Activated naive CD4-positive, alpha-beta T cell treated with anti-CD3 and anti-CD28 coated beads for 36 hours (primary cell): ENCODE measurements at regions not wholly inside any gene's neighbourhood (a gene's known extent, or its start where the extent isn't known, plus 50 kb on each side); places are given as distances from the start of the nearest gene placed in this dataset.

Experiments
- CTCF ChIA-PET: fragments of 350-600 bp; sonication (Branson Sonifier 250); formaldehyde crosslinking; loops from one replicate; lab custom pipeline; 2021; ENCODE audit warnings: antibody characterized with exemption; lab: Charles Lee
- DNase-seq: peaks from one replicate; pipeline ENCODE4 v3.0.0-alpha.2; 2020
- H3K27ac Mint-ChIP-seq: one replicate; pipeline ENCODE4 v1.8.0; 2021; ENCODE audit warnings: mild to moderate bottlenecking, mixed read lengths
- H3K27me3 Mint-ChIP-seq: one replicate; pipeline ENCODE4 v1.8.0; 2021; ENCODE audit warnings: low read depth, mixed read lengths
- H3K36me3 Mint-ChIP-seq: one replicate; pipeline ENCODE4 v1.8.0; 2021; ENCODE audit warnings: low read depth, mixed read lengths
- H3K4me1 Mint-ChIP-seq: one replicate; pipeline ENCODE4 v1.8.0; 2021; ENCODE audit warnings: low read depth, mixed read lengths
- H3K4me3 Mint-ChIP-seq: one replicate; pipeline ENCODE4 v1.8.0; 2021; ENCODE audit warnings: mild to moderate bottlenecking, moderate library complexity, mixed read lengths
- H3K9me3 Mint-ChIP-seq: one replicate; pipeline ENCODE4 v1.8.0; 2021; ENCODE audit warnings: mixed read lengths
- intact Hi-C: fragments of 100-400 bp; cut with micrococcal nuclease; formaldehyde crosslinking; loops from one replicate; pipeline ENCODE4 v1.15.1; 2023

DNA sequence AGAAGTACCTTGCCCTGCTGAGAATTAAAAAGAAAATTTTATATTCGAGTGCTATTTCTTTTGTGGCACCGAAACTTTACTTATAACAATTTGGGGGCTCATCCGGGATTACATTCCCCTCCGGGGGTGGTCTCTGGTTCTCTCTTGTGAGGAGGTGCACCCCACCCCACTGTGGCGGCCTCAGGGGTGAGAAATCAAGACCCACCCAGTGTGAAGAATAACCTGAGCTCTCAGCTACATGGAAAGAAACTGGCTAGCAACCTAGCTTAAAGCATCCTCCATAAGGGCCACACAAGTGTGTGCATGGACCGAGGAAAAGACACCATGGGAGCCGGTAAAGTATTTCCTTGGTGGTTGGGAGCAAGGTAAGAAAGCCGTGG, 50.9 kb upstream of the ANKRD10 start:
- Mint-ChIP-seq H3K4me3 (no peak overlapping the region), H3K27ac (peak overlapping the region; percentile 75), H3K9me3 (peaks cover 52% of the 10 kb centered on the region), H3K36me3 (peaks cover 26% of the 10 kb centered on the region), H3K27me3 (peaks cover 26% of the 10 kb centered on the region), H3K4me1 (peaks cover 16% of the 10 kb centered on the region)
- DNase-seq = no peak
- CTCF ChIA-PET = no interaction called here
- intact Hi-C loops = loop anchor here (1.0 to 2.0 kb wide), 5 partner anchors 10 to 625 kb away; partner anchors contain the start of gene ING1

- DNase-seq = peak; percentile 56
- H3K4me1 Mint-ChIP-seq = peaks cover 16% of the 10 kb centered on the region
- peaks cover 52% of the 10 kb centered on the region for H3K9me3 Mint-ChIP-seq
- intact Hi-C loops = loop anchor here (1.0 to 2.0 kb wide), 5 partner anchors 10 to 624 kb away; partner anchors contain the start of gene ING1
- H3K27ac Mint-ChIP-seq = peak overlapping the region; percentile 75
- peaks cover 26% of the 10 kb centered on the region for H3K27me3 Mint-ChIP-seq
- H3K4me3 Mint-ChIP-seq = no peak overlapping the region
- H3K36me3 Mint-ChIP-seq = peaks cover 26% of the 10 kb centered on the region
- CTCF ChIA-PET = no interaction called here
These were observed 50.3 kb upstream of the ANKRD10 start for GRCh38 chr13:110965038-110965754.
